ENCODE measurements at regions not wholly inside any gene's neighbourhood (a gene's known extent, or its start where the extent isn't known, plus 50 kb on each side); places are given as distances from the start of the nearest gene placed in this dataset.

DNA sequence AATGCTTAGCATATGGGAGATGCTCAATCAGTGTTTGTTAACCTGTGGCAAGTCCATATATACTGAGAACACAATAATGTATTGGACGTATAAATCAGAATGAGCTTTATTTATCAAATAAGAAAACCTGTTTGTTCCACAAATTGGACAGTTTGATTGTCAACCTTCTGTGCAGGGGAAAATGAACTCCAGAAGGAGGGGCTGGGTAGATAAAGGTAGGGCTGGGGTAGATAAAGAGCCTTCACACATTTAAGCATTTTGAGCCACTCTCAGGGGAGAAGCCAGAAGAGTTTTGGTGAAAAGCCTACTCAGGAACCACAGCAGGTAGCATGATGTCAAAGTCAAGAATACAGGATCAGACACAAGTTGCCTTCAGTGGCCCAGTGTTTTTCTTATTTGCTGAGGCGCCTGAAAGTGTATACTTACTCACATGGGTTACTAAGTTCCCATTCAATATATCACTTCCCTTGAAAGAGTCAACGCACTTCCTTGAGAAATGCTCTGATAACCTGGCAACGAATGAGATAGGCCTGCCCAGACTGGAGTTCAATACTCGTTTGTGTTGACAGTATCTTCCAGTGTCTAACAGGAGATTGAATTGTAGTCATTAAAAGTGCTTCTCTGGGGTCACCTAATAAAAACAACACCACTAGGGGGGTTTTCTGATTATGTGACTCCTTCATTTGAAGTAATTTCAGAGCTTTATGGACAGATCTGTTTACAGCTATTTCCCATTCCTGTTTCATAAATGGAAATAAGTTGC, 263.9 kb upstream of the CITED2 start:
- TF ChIP-seq, protein P1, sequence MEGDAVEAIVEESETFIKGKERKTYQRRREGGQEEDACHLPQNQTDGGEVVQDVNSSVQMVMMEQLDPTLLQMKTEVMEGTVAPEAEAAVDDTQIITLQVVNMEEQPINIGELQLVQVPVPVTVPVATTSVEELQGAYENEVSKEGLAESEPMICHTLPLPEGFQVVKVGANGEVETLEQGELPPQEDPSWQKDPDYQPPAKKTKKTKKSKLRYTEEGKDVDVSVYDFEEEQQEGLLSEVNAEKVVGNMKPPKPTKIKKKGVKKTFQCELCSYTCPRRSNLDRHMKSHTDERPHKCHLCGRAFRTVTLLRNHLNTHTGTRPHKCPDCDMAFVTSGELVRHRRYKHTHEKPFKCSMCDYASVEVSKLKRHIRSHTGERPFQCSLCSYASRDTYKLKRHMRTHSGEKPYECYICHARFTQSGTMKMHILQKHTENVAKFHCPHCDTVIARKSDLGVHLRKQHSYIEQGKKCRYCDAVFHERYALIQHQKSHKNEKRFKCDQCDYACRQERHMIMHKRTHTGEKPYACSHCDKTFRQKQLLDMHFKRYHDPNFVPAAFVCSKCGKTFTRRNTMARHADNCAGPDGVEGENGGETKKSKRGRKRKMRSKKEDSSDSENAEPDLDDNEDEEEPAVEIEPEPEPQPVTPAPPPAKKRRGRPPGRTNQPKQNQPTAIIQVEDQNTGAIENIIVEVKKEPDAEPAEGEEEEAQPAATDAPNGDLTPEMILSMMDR (IDR thresholded peaks at IDR 0.05; ENCODE audit: insufficient read depth, low read depth, low read length, missing control alignments): no peak
- H3K4me3 ChIP-seq (ENCODE audit: low read depth, low read length): no peak overlapping the region
- no peak for DNase-seq (ENCODE audit: low read depth)

DNA sequence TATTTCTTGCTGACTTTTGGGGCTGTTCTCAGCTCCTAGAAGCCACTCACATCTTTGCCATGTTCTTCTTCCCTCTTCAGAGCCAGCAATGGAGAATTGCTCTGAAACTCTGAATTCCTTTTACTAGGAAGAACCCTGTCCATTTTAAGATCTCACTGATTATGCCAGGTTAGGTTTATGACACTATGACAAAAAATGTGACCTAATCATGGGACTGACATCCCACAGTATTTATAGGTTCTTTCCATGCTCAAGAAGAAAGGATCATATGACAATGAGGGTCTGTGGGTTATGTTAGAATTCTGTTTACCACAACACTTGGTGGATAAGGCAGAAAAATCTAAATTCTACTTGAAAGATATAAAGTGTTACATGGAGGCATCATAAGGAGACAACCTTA, 263.3 kb upstream of the CITED2 start:
- DNase-seq (ENCODE audit: low read depth): no peak
- TF ChIP-seq, protein P1 (IDR thresholded peaks at IDR 0.05; ENCODE audit: insufficient read depth, low read depth, low read length, missing control alignments): no peak
- H3K4me3 ChIP-seq (ENCODE audit: low read depth, low read length): no peak overlapping the region

DNA sequence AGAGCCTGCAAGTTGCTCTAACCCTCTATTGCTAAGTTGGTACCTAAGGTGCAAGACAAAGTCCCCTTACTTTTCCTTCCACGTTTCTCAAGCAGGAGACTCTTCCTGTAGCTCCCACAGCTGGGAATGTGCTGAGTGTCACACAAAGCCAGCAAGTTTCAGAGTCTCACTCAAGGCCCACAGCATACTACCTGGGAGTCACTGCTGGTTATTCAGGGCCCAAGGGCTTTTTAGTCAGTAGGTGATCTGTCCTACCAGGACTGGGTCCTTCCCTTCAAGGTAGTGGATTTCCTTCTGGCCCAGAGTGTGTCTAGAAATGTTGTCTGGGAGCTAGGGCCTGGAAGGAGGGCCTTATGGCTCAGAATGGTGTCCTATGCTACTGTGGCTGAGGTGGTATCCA, 261.9 kb upstream of the CITED2 start:
- TF ChIP-seq, protein P1 (IDR thresholded peaks at IDR 0.05; ENCODE audit: insufficient read depth, low read depth, low read length, missing control alignments): no peak
- H3K4me3 ChIP-seq (ENCODE audit: low read depth, low read length): no peak overlapping the region
- no peak for DNase-seq (ENCODE audit: low read depth)

DNA sequence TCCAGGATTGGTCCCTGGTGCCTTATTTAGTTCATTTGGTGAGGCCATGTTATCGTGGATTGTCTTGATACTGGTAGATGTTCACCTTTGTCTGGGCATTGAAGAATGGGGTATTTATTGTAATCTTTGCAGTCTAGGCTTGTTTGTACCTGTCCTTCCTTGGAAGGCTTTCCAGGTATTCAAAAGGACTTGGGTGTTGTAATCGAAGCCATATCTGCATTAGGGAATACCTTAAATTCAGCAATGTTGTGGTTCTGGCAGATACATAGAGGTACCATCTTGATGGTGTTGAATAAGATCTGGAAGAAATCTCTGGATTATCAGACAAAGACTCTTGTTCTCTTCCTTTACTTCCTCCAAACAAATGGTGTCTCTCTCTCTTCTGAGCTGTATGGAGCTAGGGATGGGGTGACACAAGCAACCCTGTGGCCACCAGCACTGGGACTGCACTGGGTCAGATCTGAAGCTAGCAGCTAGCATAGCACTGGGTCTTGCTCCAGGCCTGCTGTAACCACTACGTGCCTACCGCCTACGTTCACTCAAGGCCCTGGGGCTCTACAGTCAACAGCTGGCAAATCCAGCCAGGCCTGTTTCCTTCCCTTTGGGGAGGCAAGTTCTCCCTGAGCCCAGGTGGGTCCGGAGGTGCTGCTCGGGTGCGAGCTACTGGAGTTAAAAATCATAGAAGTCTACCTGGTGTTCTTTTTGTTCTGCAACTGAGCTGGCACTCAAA, 261.1 kb upstream of the CITED2 start:
- TF ChIP-seq, protein P1 (IDR thresholded peaks at IDR 0.05; ENCODE audit: insufficient read depth, low read depth, low read length, missing control alignments): no peak
- H3K4me3 ChIP-seq (ENCODE audit: low read depth, low read length): no peak overlapping the region
- DNase-seq (ENCODE audit: low read depth): no peak

DNA sequence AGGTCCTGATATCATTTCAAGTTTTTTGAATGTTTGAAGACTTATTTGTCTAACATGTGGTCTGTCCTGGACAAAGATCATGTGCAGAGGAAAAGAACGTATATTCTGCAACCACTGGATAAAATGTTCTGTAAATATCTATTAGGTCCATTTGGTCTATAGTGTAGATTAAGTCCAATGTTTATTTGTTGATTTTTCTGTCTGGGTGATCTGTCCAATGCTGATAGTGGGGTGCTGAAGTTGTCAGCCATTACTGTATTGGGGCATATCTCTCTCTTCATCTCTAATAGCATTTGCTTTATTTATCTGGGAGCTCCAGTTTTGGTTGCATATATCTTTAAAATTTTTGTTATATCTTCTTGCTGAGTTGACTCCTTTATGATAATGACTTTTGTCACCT, 258.4 kb upstream of the CITED2 start:
- TF ChIP-seq, protein P1 (IDR thresholded peaks at IDR 0.05; ENCODE audit: insufficient read depth, low read depth, low read length, missing control alignments): no peak
- no peak overlapping the region for H3K4me3 ChIP-seq (ENCODE audit: low read depth, low read length)
- no peak for DNase-seq (ENCODE audit: low read depth)

DNA sequence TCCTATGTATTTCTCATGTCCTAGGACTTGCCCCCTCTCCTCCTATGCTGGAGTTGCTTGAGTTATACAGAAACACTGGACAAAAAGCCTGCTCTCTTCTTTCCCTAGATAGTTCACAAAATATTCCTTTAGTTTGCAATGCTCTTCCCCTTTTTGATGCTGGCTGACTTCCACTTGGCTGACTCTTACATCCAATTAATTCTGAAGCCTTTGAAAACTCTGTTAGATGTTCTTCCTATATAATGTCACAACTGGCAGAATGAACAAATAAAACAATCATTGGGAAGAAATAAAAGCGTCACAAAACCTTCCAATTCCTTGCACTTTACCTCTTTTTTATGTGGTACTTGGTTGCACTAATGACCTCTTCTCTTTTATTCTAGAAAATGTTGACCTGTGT, 253.8 kb upstream of the CITED2 start:
- DNase-seq (ENCODE audit: low read depth): no peak
- no peak overlapping the region for H3K4me3 ChIP-seq (ENCODE audit: low read depth, low read length)
- TF ChIP-seq, protein P1 (IDR thresholded peaks at IDR 0.05; ENCODE audit: insufficient read depth, low read depth, low read length, missing control alignments): no peak

Data from GM12865 (cell line).